Hematopoietic multipotent progenitor cell (in vitro differentiated cells): ENCODE measurements at regions not wholly inside any gene's neighbourhood (a gene's known extent, or its start where the extent isn't known, plus 50 kb on each side); places are given as distances from the start of the nearest gene placed in this dataset.
"Not testable (repeated sequence)": the region's sequence is repeated elsewhere in the genome, so short reads cannot be mapped to it uniquely, and the experiment has no call there.

Source experiments
- DNase-seq, 3 donors: peaks; one replicate each; pipeline ENCODE4 v3.0.0-alpha.2; 2011 to 2015; ENCODE audit warnings: low read depth in 2 of 3, low spot score in 2 of 3

DNA sequence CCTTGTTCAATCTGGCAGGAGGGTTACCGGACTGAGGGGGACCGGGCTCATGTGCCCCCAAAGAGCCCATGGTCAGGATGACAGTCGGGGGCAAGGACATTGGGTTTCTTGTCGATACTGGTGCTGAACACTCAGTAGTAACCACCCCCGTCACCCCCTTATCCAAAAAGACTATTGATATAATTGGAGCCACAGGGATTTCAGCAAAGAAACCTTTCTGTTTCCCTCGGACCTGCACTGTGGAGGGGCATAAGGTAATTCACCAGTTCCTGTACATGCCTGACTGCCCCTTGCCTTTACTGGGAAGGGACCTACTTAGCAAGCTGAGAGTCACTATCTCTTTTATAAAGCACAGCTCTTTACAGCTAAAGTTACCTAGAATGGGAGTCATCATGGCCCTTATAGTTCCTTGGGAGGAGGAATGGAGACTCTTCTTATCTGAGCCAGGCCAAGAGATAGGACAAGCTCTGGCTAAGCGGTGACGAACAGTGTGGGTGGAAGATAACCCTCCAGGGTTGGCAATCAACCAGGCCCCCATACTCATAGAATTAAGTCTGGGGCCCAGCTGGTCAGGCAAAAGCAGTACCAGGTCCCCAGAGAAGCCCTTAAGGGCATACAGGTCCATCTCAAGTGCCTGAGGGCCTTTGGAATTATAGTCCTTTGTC, 603.7 kb downstream of the UQCRFS1 start:
- DNase-seq = no peak

DNA sequence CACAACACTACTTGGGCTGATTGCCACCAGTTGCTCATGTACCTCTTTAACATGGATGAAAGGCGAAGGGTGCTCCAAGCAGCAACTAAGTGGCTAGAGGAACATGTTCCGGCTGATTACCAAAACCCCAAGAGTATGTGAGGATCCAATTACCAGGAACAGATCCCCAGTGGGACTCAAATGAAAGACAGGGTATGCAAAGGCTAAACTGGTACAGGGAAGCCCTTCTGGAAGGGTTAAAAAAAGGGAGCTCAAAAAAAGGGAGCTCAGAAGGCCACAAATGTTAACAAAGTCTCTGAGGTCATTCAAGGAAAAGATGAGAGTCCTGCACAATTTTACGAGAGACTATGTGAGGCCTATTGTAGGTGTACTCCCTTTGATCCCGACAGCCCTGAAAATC, 604.7 kb downstream of the UQCRFS1 start:
- DNase-seq = no peak

DNA sequence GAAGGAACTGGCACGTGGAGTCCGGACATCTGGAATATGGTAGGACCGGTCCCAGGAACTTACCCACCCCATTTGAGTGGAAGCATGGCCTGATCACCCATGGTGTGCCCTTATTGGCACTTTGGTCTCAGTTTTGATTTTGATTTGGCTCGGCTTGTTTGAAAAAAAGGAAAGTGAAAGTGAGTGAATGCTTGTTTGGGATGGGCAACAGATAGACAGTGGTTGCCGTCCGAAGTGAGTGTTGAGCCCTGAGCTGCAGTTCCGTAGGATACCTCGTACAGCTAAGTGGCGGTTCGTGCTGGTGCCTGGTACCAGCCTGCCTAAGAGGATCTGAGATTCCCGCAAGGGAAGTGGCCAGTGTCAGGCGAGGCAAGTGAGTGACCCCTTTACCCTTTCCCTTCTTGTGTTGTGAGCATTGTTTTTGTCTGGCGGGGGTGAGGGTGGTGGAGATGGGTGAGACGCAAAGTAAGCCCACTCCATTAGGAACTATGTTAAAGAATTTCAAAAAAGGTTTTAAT, 605.8 kb downstream of the UQCRFS1 start:
- no peak for DNase-seq

DNA sequence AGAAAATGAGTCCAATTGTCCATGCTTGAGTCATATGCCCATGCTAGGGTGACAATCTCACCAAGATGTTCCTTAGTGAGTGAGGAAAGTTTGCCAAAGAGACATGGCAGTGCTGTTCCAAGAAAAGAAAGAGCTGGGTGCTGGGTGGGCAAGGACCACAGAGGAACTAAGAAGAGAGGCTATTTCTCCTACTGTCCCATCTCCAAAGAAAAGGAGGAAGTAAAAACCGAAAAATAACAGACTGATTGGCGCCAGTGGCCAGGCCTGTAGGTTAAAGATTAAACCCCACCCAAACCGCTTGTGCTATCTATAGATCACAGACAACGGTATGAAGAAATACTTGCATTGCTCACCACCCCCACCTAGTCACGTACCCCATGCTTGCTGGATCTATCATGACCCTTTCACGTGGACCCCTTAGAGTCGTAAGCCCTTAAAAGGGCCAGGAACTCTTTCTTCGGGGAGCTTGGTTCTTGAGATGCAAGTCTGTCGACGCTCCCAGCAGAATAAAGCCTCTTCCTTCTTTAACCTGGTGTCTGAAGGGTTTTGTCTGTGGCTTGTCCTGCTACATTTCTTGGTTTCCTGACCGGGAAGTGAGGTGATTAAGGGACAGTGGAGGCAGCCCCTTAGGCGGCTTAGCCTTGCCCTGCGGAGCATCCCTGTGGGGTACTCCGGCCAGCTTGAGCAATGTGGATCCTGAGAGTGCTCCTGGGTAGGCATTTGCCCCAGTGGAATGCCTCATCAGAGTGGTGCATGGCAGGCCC, 606.5 kb downstream of the UQCRFS1 start:
- no peak for DNase-seq

DNA sequence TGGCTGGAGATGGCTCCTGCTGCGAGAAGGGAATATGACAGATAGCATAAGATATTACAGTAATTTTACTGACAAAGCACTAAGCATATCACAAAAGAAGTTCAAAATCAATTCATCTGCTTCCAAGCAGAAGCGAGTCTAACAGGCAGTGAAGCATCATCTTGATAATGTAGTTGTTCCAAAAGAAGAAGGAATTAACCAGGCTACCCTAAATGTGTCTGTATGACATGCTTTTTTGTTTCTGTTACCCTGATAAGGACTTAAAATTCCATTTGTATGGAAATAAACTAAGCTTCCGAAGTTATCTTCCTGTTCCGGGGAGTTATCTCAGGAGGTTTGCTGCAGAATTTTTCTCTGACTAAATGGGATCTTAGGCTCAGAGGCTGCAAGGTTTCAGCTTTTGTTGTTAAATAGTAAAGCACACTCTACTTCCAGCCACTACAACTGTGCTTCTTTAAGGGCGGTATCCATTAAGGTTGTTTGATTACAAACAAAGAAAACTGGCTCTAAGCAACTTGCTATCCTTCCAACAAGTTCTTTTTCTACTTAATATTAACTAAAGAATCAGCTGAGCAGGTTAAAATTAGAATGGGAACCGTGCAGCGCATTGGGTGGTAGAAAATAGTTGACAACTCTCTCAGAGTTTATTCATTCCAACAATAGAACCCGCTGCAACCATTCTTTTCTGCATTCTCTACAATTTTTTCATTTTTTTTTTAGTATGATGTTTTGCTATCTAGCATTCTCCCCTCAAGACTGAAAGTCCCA, 607.3 kb downstream of the UQCRFS1 start:
- no peak for DNase-seq

DNA sequence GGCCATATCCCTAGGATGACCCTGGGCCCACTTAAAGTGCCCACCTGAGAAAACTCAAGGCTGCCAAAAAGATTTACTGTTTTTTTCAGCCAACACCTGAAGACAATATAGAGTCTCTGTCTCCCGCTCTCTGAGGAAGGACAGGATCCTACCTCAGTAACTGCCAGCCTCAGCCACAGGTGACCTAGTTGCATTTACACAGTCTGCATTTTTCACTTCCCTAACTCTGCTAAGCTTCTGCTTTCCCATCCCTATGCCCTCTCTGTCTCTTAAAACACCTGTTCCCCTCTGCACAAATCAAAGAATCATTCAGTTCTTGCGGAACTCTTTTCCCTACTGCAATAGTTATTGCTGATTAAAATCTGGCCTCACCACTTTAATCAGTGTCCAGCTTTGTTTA, 609.5 kb downstream of the UQCRFS1 start:
- DNase-seq = no peak

DNA sequence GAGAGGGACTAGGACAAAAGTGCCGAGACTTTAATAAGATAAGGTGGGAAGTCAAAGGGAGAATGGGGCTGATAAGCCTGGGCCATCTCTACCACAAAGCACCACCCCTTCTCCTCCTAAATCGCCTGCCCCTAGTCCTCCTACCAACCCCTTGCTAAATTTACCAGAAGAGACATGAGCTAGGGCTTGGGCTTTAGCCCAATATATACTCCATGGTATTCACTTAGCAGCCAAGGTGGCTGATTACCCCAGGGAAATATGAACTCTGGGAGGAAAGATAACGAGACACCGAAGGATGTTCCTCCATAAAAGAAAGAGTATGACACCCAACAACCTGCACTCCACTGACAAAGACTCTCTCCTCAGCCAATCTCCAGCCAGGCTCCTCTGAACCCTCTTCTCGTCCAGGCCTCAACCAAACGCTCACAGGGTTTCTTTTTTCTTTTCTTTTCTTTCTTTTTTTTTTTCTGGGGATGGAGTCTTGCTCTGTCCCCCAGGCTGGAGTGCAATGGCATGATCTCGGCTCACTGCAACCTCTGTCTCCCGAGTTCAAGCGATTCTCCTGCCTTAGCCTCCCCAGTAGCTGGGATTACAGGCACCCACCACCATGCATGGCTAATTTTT, 610.2 kb downstream of the UQCRFS1 start:
- DNase-seq = no peak

DNA sequence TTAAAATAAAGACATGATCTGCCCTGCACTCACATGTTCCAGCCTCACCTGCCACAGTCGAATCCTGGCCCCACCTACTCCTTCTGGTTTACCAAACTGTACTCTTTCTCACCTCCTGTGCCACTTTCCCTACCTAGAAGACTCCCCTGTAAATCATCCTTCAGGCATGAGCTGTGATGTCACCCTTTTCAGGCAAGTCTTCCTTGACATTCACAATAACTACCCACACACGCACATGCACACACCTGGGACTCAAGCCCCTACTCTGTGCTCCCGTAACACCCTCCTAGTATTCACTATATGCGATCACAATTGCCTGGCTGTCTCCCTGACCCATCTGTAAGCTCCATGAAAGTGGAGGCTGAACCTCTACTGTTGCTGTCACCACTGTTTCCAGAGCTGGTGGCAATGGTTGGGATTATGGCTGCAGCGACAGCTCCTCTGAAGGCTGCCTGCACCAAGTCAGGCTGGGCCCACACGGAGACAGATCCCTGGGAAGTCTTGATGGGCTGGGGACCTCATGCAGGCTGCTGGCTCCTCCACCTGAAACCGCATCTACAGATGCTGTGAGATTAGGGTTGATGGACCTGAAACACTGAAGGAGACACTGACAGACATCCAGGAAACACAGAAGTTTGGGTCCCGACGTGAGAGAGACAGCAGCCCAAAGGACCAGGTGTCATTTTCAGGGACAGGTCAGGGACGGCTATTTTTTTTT, 611.1 kb downstream of the UQCRFS1 start:
- no peak for DNase-seq

DNA sequence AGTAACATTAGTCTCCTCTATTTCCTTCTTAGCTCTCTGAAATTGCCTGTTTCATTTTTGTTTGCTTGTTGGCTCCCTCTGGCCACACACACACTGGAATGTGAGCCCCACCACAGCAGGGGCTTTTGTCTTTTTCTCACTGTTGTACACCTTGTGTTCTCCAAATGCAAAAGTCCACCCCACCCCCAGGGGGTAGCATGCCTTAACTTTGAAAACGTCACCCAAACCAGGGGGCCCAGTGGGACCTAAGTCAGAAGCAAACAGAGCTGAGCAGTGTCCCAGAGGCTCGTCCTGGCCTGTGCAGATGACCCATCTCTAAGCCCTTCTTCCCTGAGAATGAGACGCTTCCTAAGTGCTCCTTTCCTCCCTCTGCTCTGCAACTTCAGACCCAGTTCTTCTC, 614.1 kb downstream of the UQCRFS1 start:
- no peak for DNase-seq

DNA sequence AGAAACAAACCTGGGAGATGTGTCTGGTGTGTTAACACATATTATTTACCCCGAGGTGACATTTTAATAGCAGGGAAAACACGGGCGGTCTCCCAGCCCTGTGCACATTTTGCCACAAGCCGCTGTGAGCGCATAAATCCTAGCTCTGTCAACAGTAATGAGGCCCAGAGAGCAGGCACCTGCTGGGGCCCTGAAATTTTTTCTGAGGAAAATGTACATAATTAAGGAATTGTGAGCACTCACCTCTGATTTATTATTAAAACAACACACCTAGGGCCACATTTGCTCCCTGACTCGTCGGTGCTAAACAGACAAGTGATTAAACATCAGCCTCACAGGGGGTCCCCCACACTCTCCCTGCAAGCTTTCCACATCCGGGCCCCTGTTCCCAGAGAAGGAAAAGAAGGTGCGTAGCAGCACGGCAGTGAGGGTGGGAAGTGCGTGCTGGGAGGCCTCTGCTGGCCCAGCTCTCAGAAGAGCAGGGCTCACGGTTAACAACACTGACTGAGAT, 616.3 kb downstream of the UQCRFS1 start:
- DNase-seq = no peak

DNA sequence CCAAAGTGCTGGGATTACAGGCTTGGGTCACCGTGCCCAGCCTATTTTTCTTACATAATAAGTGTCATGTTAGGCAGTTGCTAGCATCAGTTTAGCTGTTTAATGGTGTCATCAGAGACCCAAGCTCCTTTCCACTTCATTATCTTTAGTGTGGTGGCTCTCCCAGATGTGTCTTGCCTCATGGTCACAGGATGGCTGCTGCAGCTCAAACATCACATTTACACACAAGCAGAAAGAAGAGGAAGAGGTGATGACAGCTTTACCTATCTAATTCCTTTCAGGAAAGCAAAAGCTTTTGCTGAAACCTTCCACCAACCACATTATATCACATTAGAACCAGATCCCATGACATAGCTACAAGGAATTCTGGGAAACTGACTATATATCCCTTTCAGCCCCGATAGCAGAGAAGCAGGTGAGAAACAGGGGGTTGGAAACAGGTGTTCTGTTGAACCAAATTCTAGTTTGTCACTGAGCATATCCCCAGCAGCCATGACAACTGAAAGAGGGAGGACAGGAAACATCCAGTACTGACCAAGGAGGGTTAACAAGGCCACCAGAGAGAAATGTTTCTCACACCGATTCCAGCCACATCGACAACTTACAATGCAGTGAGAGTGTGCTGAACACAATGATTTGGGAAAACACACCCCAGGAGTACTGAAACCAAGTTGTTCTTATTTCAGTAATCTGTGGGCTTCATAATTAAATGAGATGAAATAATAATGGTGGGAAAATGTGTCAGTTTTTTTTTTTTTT, 617.0 kb downstream of the UQCRFS1 start:
- DNase-seq = no peak

DNA sequence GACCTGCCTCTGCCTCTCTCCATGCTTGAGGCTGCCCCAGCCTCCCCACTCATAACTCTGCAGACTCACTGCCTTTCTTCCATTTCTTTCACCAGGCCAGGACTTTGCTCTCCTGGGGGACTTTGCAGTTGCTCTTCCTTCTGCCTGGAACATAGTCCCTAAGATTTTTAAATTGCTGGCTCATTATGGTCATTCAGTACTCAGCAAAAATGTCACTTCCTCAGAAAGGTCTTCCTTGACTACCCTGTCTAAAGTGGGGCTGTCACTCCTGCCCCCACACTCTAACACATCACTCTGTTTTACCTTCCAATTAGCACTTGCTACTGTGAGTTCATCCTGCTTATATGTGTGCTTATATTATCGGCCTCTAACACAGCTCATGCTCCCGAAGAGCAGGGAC, 618.2 kb downstream of the UQCRFS1 start:
- no peak for DNase-seq

DNA sequence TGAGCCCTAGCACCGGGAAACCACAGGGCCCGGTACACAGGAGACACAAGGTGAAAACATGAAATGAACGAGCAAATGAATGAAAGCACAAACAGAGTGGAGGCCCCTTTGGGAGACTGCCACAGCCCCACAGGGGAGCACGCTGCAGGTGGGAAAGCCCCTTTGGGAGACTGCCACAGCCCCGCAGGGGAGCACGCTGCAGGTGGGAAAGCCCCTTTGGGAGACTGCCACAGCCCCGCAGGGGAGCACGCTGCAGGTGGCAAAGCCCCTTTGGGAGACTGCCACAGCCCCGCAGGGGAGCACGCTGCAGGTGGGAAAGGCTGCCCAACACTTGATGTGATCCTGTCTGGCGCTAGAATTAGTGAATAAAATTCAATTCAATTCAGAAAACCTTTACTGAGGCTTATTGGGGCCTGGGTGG, 623.0 kb downstream of the UQCRFS1 start:
- DNase-seq = not testable (repeated sequence)

DNA sequence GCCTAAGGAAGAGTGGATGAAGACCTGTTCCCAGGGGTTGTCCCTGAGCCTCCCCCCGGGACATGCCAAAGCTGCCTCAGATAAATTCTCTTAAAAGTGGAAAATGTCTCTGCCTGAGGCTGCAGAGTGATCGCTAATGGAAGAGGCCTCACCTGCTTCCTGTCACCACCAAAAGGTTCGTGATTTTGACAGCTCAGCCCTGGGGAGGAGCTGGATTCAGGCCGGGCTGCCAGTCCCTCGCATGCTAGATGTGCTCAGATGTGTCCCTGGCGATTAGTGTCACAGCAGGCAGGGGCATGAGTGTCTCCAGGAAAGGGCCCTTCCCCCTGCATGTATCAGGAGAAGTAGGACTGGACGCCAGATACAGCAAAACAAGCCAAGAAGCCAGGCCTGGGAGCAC, 626.5 kb downstream of the UQCRFS1 start:
- DNase-seq = no peak

DNA sequence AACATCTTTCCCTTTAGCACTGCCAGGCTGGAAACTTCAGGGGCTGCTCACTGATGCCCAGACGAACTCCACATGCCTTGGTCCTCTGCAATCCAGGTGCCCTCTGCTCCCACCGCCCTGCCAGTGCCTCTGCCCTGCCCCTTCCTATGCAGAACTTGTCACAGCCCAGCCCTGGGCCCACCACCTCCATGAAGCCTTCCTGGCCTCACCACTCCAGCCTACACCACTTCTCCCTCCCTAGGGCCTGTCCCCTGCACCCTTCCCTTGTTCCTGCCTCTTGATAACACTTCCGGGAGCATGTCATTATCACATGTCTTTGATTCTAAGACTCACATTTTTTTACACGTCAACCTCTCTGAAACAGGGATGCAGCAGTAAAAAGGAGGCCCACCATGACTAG, 627.2 kb downstream of the UQCRFS1 start:
- no peak for DNase-seq

DNA sequence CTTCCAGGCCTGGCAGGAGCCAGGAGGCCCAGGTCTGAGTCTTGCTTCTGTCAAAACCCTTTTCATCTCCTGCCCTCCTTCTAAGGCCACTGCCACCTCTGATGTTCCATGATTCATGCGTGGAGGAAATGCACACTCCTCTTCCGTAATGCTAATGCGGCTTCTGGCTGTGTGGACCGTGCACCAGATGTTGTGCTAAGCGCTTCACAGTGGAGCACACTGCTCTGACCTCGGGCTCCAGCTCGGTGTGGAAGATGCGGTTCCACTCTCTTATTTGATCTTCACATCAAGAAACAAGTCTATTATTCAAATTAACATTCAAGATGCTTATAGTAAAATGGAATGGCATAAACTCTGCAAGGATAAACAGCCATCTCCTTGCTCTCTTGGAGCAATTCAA, 629.2 kb downstream of the UQCRFS1 start:
- no peak for DNase-seq

DNA sequence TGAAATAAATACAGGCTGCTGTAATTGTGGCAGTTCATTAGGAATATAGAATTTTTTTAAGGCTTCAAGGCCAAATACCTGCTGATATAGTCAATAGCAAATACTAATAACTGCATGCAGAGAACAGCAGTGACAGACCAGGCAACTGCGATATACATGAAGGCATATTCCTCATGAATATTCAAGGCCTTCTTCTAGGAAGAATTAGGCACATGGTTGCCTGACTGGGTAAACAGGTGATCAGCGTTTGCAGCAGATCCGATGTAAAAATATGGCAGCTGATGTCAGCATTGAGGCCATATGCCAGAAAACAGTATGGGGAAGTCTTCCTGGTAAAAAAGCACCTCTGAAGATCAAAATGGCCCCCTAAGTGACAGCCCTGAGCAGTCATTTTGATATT, 629.7 kb downstream of the UQCRFS1 start:
- DNase-seq = no peak

DNA sequence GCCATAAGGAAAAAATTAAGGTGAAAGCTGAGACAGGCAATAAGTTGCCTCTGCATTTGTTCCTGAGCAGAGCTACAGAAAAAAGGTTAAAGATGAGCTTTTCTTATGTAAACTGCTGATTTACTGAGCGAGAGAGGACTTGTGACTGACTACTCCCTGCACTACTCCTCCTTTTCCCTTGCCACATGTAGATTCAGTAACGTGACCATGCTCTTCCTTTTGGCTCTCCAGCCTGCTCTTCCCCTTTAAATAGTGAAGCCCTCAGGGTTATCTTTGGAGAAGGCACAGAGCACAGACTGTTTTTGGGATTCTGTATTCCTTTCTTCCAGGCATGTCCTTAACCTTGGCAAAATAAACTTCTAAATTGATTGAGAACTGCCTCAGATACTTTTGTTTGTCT, 630.2 kb downstream of the UQCRFS1 start:
- DNase-seq = no peak

DNA sequence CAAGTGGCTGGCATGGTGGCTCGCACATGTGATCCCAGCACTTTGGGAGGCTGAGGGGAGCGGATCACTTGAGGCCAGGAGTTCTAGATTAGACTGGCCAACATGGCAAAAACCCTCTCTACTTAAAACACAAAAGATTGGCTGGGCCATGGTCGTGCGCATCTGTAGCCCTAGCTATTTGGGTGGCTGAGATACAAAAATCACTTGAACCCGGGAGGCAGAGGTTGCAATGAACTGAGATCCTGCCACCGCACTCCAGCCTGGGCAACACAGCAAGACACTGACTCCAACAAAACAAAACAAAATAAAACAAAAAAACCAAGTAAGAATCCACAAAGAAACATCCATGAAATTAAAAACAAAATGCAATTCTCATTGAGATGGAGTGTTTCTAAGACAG, 630.6 kb downstream of the UQCRFS1 start:
- no peak for DNase-seq

DNA sequence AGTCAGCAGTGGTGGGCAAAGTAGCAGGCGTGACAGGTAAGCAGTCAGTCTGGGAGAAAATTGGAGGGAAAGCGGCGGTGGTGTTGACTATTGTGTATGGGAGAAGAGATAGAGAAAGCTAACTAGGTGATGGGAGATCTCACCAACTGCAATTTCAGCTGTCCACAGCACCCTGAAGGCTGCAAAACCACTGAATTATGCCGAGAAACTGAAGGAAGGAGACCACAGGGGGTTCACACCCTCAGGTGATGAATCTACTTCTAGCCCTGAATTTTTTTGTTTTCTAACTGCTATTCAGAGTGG, 631.5 kb downstream of the UQCRFS1 start:
- DNase-seq = no peak
